EL (cell line): ENCODE measurements at regions not wholly inside any gene's neighbourhood (a gene's known extent, or its start where the extent isn't known, plus 50 kb on each side); places are given as distances from the start of the nearest gene placed in this dataset.
"Not testable (repeated sequence)": the region's sequence is repeated elsewhere in the genome, so short reads cannot be mapped to it uniquely, and the experiment has no call there.

Experiments
- DNase-seq: peaks from one replicate; pipeline ENCODE4 v3.0.0-alpha.2; 2016

GRCh38 chr7:142523821-142524460, 225.3 kb upstream of the PRSS1 start:
- no peak for DNase-seq

- DNase-seq = no peak
Observed at GRCh38 chr7:142522735-142523134, 226.5 kb upstream of the PRSS1 start.

- DNase-seq = not testable (repeated sequence)
Observed at GRCh38 chr7:142520885-142521284, 228.4 kb upstream of the PRSS1 start.

- not testable (repeated sequence) for DNase-seq
Observed at GRCh38 chr7:142520455-142520854, 228.8 kb upstream of the PRSS1 start.

- no peak for DNase-seq
Observed at GRCh38 chr7:142519079-142520078, 229.9 kb upstream of the PRSS1 start.

- peak; percentile 73 for DNase-seq
Observed at GRCh38 chr7:142516038-142516501, 233.2 kb upstream of the PRSS1 start.

- not testable (repeated sequence) for DNase-seq
Observed at GRCh38 chr7:142514716-142515115, 234.6 kb upstream of the PRSS1 start.

GRCh38 chr7:142513178-142513955, 235.9 kb upstream of the PRSS1 start:
- DNase-seq = no peak

- no peak for DNase-seq
Observed at GRCh38 chr7:142511801-142512200, 237.5 kb upstream of the PRSS1 start.

- no peak for DNase-seq
Observed at GRCh38 chr7:142511374-142511773, 237.9 kb upstream of the PRSS1 start.

GRCh38 chr7:142509235-142509634, 240.0 kb upstream of the PRSS1 start:
- DNase-seq = not testable (repeated sequence)

GRCh38 chr7:142508251-142508650, 241.0 kb upstream of the PRSS1 start:
- no peak for DNase-seq

- no peak for DNase-seq
Observed at GRCh38 chr7:142507799-142508198, 241.5 kb upstream of the PRSS1 start.

- not testable (repeated sequence) for DNase-seq
Observed at GRCh38 chr7:142507066-142507465, 242.2 kb upstream of the PRSS1 start.

- DNase-seq = no peak
Observed at GRCh38 chr7:142506601-142507000, 242.7 kb upstream of the PRSS1 start.

- not testable (repeated sequence) for DNase-seq
Observed at GRCh38 chr7:142503949-142504348, 245.3 kb upstream of the PRSS1 start.

GRCh38 chr7:142503036-142503435, 245.2 kb upstream of the PRSS58 start:
- DNase-seq = no peak

GRCh38 chr7:142501434-142501833, 243.6 kb upstream of the PRSS58 start:
- no peak for DNase-seq

GRCh38 chr7:142500366-142500765, 242.5 kb upstream of the PRSS58 start:
- no peak for DNase-seq

GRCh38 chr7:142499635-142500034, 241.8 kb upstream of the PRSS58 start:
- no peak for DNase-seq

GRCh38 chr7:142498364-142498763, 240.5 kb upstream of the PRSS58 start:
- no peak for DNase-seq

GRCh38 chr7:142496545-142496991, 238.7 kb upstream of the PRSS58 start:
- DNase-seq = peak; percentile 54

GRCh38 chr7:142495879-142496278, 238.0 kb upstream of the PRSS58 start:
- not testable (repeated sequence) for DNase-seq
